Fibroblast of lung (primary cell): ENCODE measurements at regions not wholly inside any gene's neighbourhood (a gene's known extent, or its start where the extent isn't known, plus 50 kb on each side); places are given as distances from the start of the nearest gene placed in this dataset.

Experiments
- CTCF ChIP-seq, 2 donors: IDR thresholded peaks in 1 of 2; conservative IDR thresholded peaks in 1 of 2; 1 replicate in 1 of 2; 2 replicates in 1 of 2; pipeline ENCODE4 v1.5.1; 2011 to 2012; ENCODE audit warnings: low read length in 2 of 2, control low read depth in 1 of 2, inconsistent platforms in 1 of 2, low read depth in 1 of 2, mild to moderate bottlenecking in 1 of 2
- EZH2 ChIP-seq: IDR thresholded peaks from 2 replicates; pipeline ENCODE4 v1.5.1; 2012; ENCODE audit warnings: low read length, control low read depth, mild to moderate bottlenecking; ENCODE audit errors: missing control alignments

DNA sequence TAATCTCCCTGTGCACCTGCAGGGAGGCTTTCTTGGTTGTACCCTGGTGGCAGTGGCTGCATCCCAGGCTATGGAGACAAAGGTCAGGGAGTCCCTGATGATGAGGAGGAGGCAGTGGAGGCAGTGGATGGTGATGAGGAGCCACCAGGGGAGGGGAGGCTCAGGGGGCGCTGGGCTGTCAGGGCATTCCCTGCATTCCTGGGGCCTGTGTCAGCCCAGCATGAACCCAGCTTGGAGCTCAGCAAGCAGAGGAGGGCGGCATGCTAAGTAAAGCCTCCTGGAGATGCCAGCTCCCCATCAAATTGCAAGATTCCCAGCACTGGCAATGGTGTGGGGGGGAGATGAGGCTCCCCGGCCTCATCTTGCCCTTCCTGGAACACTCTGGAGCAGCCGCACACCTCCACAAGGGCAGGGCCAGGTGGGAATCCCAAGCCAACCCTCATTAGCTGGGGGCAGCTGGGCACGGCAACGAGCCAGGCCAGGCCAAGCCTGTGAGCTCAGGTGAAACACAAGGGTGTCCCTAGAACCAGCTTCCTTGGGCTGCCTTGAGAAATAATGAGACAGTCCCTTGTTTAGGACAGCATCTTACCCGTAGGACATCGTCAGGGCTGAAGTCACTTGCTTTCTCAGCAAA, 469.5 kb downstream of the MATN1 start:
- TF ChIP-seq CTCF (conservative IDR thresholded peaks at IDR 0.05 in 1 of 2, IDR thresholded peaks at IDR 0.05 in 1 of 2; ENCODE audit: low read depth in 1 of 2, low read length in 2 of 2) (no peak), EZH2 (no peak)
